HEK293 (cell line): ENCODE measurements at regions not wholly inside any gene's neighbourhood (a gene's known extent, or its start where the extent isn't known, plus 50 kb on each side); places are given as distances from the start of the nearest gene placed in this dataset.

Experiments used
- CTCF ChIA-PET: fragments of 350-600 bp; formaldehyde crosslinking; extraction: SDS; loops from one replicate; lab custom pipeline; 2021; ENCODE audit warnings: antibody characterized with exemption; lab: Yijun Ruan, JAX
- POLR2A ChIA-PET: fragments of 300-600 bp; formaldehyde crosslinking; extraction: SDS; loops from one replicate; lab custom pipeline; 2020; ENCODE audit warnings: antibody characterized with exemption, inconsistent platforms; lab: Yijun Ruan, JAX
- H3K27ac ChIP-seq: fragments of 200-500 bp; sonication (Bioruptor generic); 2 replicates; pipeline ENCODE4 v1.5.1; 2014; ENCODE audit warnings: low read depth, low read length, control low read depth, inconsistent platforms; ENCODE audit errors: extremely low read depth
- H3K36me3 ChIP-seq, 2 experiments: fragments of 200-500 bp in 1 of 2; sonication (Bioruptor generic) in 1 of 2; 1 replicate in 1 of 2; 2 replicates in 1 of 2; pipeline ENCODE4 v1.5.1; 2014 to 2017; ENCODE audit warnings: inconsistent platforms in 2 of 2, low read length in 2 of 2; ENCODE audit not compliant: control insufficient read depth in 2 of 2, insufficient read depth in 1 of 2
- H3K4me1 ChIP-seq: fragments of 200-500 bp; sonication (Bioruptor generic); 2 replicates; pipeline ENCODE4 v1.5.1; 2014; ENCODE audit warnings: mild to moderate bottlenecking, low read length, inconsistent platforms; ENCODE audit not compliant: control insufficient read depth, insufficient read depth
- H3K4me3 ChIP-seq: 2 replicates; pipeline ENCODE4 v1.5.1; 2011; ENCODE audit warnings: low read depth, mild to moderate bottlenecking, control low read depth, low read length, moderate library complexity
- H3K9me3 ChIP-seq: fragments of 200-500 bp; sonication (Bioruptor generic); 2 replicates; pipeline ENCODE4 v1.5.1; 2014; ENCODE audit warnings: low read depth, low read length, inconsistent platforms; ENCODE audit not compliant: control insufficient read depth, insufficient read depth
- ZNF155 ChIP-seq: fragments of 450-650 bp; formaldehyde crosslinking; IDR thresholded peaks from 2 replicates; pipeline ENCODE4 v1.5.1; 2016; ENCODE audit warnings: missing biosample characterization, missing genetic modification characterization
- ZNF169 ChIP-seq: fragments of 450-650 bp; formaldehyde crosslinking; IDR thresholded peaks from 2 replicates; pipeline ENCODE4 v1.5.1; 2016; ENCODE audit warnings: missing biosample characterization, missing genetic modification characterization
- ZNF341 ChIP-seq: fragments of 450-650 bp; formaldehyde crosslinking; IDR thresholded peaks from 2 replicates; pipeline ENCODE4; 2016; ENCODE audit warnings: low read depth, missing biosample characterization, missing genetic modification characterization
- ZNF350 ChIP-seq: fragments of 450-650 bp; formaldehyde crosslinking; IDR thresholded peaks from 2 replicates; pipeline ENCODE4 v1.5.0; 2017; ENCODE audit warnings: missing biosample characterization, mild to moderate bottlenecking, missing genetic modification characterization
- ZNF514 ChIP-seq: fragments of 450-650 bp; formaldehyde crosslinking; IDR thresholded peaks from 2 replicates; pipeline ENCODE4 v1.5.1; 2016; ENCODE audit warnings: missing biosample characterization, missing genetic modification characterization
- ZNF654 ChIP-seq: fragments of 450-650 bp; formaldehyde crosslinking; IDR thresholded peaks from 2 replicates; pipeline ENCODE4 v1.5.1; 2016; ENCODE audit warnings: low read depth, missing biosample characterization, missing genetic modification characterization
- TF ChIP-seq, protein P1 (sequence below): sonication (generic); formaldehyde crosslinking; IDR thresholded peaks from 2 replicates; pipeline ENCODE4 v1.8.1; 2022; ENCODE audit warnings: mild to moderate bottlenecking, moderate library complexity, missing genetic modification reagents
- TF ChIP-seq, protein P2 (sequence below): IDR thresholded peaks from 2 replicates; pipeline ENCODE4 v1.6.1; 2011; ENCODE audit warnings: mild to moderate bottlenecking, low read depth, low read length, borderline replicate concordance
- TF ChIP-seq, protein P3 (sequence below): fragments of 450-650 bp; formaldehyde crosslinking; IDR thresholded peaks from 2 replicates; pipeline ENCODE4 v1.5.1; 2016; ENCODE audit warnings: missing biosample characterization, missing genetic modification characterization, low read depth
- TF ChIP-seq, protein P4 (sequence below): fragments of 450-650 bp; formaldehyde crosslinking; IDR thresholded peaks from 2 replicates; pipeline ENCODE4 v1.5.0; 2017; ENCODE audit warnings: missing biosample characterization, missing genetic modification characterization, borderline replicate concordance
- TF ChIP-seq, protein P5 (sequence below): fragments of 450-650 bp; formaldehyde crosslinking; IDR thresholded peaks from 2 replicates; pipeline ENCODE4 v1.5.1; 2016; ENCODE audit warnings: missing biosample characterization, missing genetic modification characterization, borderline replicate concordance

DNA sequence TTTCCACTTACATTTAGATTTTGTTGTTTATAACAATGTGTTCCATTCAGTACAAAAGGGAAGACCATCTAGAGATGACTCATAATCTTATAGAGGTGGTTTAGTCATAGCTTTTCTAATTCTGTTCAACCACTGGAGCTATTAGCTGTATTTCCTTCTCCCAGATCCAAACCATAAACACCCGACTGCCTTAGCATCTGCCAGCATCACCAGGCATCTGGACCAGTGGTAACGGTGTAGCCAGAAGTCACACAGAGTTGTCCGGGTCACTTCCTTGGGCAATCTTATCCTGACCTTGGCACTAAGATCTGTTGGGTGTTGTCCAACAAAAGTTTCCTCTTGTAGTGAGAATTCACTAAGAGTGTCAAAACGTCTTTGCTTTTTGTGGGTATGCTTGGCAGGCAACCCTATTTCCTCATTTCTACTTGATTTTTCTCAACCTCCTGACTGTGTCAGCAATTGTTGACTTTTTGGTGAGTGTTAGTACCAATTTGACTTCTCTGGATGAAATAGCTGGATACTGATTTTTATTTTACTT, 372.1 kb upstream of the B3GALT2 start:
- CTCF ChIA-PET: interaction anchor here (0.6 kb wide), 1 partner anchor 863 kb away, joined by 5 read pairs; no protein-coding TSS in a partner anchor
- TF ChIP-seq ZNF350 (tag by site-specific recombination): no peak
- Histone ChIP-seq H3K4me3 (no peak overlapping the region), H3K9me3 (no peaks in the 10 kb centered on the region), H3K4me1 (no peaks in the 10 kb centered on the region), H3K36me3 (no peaks in the 10 kb centered on the region), H3K27ac (no peak overlapping the region)
- POLR2A ChIA-PET: no interaction called here

DNA sequence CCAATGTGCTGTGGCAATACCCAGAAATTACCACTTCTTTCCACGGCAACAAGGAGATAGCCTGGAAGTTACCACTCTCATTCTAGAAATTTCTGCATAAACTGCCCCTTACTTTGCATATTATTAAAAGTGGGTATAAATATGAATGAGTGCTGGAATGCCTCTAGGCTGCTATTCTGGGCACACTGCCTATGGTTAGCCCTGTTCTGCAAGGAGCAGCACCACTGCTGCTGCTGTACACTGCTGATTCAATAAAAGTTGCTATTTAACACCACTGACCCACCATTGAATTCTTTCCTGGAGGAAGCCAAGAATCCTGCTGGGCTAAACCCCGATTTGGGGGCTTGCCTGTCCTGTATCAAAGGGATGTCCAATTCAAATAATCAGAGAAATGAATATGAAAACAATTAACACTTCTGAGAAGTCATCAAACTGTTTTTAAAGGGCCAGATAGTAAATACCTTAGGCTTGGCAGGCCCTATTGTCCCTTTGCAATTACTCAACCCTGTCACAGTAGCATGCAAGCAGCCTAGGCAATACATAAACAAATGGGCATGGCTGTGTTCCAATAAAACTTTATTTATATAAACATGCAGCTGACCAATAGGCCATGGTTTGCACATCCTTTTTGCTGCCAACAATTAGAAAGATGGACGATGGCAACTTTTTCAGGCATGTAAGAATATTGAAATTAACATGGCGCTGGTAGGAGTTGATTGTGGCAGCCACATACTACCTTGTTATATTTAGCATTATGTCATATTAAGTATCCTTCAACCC, 369.4 kb upstream of the B3GALT2 start:
- Histone ChIP-seq H3K9me3 (no peaks in the 10 kb centered on the region), H3K4me1 (no peaks in the 10 kb centered on the region), H3K27ac (no peak overlapping the region), H3K36me3 (no peaks in the 10 kb centered on the region), H3K4me3 (no peak overlapping the region)
- ChIA-PET CTCF (no interaction called here), POLR2A (no interaction called here)
- no peak for TF ChIP-seq ZNF514 (tag by site-specific recombination)
- TF ChIP-seq, protein P1, sequence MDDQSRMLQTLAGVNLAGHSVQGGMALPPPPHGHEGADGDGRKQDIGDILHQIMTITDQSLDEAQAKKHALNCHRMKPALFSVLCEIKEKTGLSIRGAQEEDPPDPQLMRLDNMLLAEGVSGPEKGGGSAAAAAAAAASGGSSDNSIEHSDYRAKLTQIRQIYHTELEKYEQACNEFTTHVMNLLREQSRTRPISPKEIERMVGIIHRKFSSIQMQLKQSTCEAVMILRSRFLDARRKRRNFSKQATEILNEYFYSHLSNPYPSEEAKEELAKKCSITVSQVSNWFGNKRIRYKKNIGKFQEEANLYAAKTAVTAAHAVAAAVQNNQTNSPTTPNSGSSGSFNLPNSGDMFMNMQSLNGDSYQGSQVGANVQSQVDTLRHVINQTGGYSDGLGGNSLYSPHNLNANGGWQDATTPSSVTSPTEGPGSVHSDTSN (CRISPR knock-in tag): no peak
- no peak for TF ChIP-seq ZNF169
- TF ChIP-seq, protein P2, sequence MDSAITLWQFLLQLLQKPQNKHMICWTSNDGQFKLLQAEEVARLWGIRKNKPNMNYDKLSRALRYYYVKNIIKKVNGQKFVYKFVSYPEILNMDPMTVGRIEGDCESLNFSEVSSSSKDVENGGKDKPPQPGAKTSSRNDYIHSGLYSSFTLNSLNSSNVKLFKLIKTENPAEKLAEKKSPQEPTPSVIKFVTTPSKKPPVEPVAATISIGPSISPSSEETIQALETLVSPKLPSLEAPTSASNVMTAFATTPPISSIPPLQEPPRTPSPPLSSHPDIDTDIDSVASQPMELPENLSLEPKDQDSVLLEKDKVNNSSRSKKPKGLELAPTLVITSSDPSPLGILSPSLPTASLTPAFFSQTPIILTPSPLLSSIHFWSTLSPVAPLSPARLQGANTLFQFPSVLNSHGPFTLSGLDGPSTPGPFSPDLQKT: no peak
- TF ChIP-seq ZNF341 (tag by site-specific recombination): no peak
- TF ChIP-seq, protein P3, sequence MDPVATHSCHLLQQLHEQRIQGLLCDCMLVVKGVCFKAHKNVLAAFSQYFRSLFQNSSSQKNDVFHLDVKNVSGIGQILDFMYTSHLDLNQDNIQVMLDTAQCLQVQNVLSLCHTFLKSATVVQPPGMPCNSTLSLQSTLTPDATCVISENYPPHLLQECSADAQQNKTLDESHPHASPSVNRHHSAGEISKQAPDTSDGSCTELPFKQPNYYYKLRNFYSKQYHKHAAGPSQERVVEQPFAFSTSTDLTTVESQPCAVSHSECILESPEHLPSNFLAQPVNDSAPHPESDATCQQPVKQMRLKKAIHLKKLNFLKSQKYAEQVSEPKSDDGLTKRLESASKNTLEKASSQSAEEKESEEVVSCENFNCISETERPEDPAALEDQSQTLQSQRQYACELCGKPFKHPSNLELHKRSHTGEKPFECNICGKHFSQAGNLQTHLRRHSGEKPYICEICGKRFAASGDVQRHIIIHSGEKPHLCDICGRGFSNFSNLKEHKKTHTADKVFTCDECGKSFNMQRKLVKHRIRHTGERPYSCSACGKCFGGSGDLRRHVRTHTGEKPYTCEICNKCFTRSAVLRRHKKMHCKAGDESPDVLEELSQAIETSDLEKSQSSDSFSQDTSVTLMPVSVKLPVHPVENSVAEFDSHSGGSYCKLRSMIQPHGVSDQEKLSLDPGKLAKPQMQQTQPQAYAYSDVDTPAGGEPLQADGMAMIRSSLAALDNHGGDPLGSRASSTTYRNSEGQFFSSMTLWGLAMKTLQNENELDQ (tag by site-specific recombination): no peak
- TF ChIP-seq, protein P4, sequence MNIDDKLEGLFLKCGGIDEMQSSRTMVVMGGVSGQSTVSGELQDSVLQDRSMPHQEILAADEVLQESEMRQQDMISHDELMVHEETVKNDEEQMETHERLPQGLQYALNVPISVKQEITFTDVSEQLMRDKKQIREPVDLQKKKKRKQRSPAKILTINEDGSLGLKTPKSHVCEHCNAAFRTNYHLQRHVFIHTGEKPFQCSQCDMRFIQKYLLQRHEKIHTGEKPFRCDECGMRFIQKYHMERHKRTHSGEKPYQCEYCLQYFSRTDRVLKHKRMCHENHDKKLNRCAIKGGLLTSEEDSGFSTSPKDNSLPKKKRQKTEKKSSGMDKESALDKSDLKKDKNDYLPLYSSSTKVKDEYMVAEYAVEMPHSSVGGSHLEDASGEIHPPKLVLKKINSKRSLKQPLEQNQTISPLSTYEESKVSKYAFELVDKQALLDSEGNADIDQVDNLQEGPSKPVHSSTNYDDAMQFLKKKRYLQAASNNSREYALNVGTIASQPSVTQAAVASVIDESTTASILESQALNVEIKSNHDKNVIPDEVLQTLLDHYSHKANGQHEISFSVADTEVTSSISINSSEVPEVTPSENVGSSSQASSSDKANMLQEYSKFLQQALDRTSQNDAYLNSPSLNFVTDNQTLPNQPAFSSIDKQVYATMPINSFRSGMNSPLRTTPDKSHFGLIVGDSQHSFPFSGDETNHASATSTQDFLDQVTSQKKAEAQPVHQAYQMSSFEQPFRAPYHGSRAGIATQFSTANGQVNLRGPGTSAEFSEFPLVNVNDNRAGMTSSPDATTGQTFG (tag by site-specific recombination): no peak
- TF ChIP-seq, protein P5, sequence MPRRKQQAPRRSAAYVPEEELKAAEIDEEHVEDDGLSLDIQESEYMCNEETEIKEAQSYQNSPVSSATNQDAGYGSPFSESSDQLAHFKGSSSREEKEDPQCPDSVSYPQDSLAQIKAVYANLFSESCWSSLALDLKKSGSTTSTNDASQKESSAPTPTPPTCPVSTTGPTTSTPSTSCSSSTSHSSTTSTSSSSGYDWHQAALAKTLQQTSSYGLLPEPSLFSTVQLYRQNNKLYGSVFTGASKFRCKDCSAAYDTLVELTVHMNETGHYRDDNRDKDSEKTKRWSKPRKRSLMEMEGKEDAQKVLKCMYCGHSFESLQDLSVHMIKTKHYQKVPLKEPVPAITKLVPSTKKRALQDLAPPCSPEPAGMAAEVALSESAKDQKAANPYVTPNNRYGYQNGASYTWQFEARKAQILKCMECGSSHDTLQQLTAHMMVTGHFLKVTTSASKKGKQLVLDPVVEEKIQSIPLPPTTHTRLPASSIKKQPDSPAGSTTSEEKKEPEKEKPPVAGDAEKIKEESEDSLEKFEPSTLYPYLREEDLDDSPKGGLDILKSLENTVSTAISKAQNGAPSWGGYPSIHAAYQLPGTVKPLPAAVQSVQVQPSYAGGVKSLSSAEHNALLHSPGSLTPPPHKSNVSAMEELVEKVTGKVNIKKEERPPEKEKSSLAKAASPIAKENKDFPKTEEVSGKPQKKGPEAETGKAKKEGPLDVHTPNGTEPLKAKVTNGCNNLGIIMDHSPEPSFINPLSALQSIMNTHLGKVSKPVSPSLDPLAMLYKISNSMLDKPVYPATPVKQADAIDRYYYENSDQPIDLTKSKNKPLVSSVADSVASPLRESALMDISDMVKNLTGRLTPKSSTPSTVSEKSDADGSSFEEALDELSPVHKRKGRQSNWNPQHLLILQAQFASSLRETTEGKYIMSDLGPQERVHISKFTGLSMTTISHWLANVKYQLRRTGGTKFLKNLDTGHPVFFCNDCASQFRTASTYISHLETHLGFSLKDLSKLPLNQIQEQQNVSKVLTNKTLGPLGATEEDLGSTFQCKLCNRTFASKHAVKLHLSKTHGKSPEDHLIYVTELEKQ: no peak
- TF ChIP-seq ZNF654 (tag by site-specific recombination): no peak
- TF ChIP-seq ZNF155 (tag by site-specific recombination): no peak
